GM21737 (cell line): ENCODE measurements at regions not wholly inside any gene's neighbourhood (a gene's known extent, or its start where the extent isn't known, plus 50 kb on each side); places are given as distances from the start of the nearest gene placed in this dataset.

Experiments
- ATAC-seq: cut with Tn5 transposase; IDR thresholded peaks from one replicate; pipeline ENCODE4 v1.9.1; 2021; ENCODE audit warnings: mild to moderate bottlenecking, moderate library complexity; ENCODE audit not compliant: unreplicated experiment

DNA sequence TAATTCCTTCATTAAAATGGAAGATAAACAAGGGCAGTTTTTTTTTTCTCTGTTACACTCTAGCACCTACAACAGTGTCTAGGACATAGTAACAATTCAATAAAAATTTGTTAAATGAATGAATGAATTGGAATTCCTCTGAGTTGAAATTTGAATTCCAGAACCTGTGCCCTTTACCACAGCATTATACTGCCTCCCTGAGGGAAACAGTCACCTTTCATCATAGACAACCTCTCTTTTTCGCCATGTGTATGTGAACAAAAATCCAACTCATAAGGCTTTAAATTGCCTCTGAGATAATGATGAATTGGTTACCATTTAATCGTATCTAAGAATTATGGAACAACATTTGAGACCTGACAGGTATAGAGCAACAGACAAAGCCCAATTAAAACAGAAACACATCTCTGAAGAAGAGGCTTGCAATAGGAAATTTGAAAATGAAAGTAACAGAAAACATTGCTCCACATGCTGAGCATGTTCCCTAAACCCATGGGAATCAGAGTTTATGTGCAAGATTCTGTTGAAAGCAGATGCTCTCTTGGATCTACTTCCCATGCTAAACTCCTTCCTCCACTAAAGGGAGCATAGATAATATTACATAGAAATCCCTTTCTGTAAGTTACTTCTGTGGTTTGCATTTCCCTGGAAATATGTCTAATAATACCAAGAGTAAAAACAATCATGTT is 657.8 kb downstream of the GALC start:
- no peak for ATAC-seq

DNA sequence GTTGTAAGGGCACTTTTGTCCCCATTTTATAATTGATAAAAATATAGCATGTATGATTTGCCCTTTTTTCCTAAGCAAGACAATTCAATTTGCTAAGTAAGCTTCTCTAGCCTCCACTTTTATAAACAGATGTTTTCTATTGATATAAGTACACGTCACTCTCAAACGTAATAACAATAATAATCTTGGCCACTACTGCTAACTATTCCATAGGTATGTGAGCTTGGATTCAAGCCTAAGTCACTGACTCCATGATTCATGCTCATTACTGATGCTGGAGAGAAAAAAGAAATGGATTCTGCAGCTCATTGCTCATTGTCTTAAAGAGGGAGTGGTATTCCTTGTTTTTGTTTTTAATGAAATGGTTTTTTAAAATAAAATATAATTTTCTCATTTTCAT is 661.0 kb downstream of the GALC start:
- no peak for ATAC-seq

DNA sequence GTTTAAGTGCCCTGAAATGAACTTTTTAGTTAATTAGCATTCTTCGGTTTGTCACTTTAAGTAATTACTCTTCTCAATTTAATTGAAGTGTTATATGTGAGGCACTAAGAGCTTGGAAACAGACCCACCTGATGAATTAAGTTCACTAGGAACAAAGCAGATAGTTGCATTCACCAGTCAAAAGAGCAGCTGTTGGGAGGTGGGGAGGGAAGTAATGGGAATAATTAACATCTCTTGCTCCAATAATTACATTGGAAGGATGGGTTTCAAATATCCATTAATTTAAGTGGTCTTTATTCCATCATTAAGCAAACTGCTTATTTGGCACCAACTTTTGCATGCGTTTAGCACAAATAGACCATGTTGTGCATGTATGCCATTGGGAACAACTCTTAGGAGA is 667.2 kb downstream of the GALC start:
- no peak for ATAC-seq

GRCh38 chr14:87323191-87323590 is 669.8 kb downstream of the GALC start:
- ATAC-seq: no peak

DNA sequence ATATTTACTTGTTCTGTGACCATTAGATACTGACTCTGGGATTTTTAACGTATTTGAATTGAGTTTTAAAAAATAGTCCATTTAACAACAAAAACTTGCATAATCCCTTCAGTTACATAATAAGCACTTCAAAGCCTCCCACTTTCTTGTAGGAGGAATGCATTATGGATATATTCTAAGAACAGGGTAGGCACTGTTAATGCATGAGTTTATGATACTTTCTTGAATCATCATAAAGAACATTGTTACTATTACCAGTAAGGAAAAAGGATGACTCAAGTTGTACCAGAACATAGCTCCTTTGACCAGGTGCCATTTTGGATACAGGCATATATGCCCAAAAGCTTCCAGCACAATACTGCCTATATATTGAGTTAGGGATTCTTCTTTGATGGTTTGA is 671.4 kb downstream of the GALC start:
- no peak for ATAC-seq

DNA sequence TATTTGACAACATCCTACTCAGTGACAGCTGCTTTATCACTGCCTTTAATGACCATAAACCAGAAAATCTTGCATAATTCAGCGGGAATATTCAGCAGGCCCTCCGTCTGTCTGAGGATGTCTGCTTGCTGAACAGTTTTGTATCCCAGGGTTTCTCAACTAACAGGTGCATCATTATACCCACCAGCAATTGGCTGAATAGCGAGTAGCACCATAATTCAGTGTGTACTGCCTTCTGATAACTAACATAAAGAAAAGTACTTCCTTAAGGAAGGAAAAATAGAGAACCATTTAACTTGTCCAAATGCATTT is 680.1 kb downstream of the GALC start:
- ATAC-seq: no peak

GRCh38 chr14:87312169-87312893 is 680.7 kb downstream of the GALC start:
- ATAC-seq: no peak

DNA sequence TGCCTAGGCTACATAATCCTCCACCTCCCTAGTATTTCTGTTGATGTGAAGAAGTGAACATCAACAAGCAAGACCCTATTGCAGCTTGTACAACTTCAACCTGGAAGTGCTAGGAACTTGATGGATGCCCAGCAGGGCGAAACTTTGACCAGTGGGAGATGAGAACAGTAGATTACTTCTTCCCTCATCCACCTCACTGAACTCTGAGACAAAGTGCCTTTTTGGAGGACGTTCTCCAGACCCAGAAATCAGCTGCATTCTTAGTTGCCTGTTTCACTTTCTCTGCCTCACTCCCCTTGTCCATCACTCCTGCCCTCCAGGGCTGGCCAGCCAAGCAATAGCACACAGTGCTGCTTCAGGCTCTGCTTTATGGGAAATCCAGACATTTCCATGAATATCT is 683.4 kb downstream of the GALC start:
- ATAC-seq: no peak

GRCh38 chr14:87306409-87307168 is 686.4 kb downstream of the GALC start:
- no peak for ATAC-seq

DNA sequence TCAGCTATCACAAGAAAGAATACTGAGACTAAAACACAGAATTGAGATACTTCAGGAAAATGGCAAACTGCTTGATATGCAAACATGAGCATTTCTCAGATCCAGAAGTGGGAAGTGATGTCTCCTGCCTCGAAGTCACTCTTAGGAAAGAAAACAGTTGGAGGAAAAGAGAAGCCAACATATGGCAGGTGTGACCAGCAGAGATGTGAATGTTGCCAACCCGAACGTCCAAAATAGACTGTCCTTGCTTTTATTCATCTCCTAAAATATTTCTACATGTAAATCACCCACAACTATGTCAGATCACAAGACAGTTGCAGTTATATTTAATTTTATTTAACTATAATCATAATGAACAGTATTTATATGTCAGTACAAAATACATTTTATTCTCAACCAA is 687.6 kb downstream of the GALC start:
- ATAC-seq: no peak

DNA sequence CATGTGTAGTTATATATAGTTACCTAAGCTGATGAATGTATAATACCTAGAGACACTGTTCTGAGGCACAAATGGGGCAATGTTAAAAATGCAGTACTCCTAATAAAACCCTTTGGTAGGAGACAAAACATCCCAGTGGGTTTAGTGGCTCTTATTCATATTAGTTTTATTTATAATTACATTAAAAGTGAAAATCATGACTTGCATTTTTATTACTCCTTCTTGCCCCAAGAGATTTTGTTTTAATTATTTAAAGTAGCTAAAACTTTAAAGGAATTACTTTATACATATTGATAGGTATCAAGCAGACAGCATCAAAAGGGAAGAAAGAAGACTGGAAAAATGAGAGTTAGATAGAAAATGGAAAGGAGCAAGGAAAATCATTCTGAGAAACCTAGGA is 688.6 kb downstream of the GALC start:
- no peak for ATAC-seq

GRCh38 chr14:87286826-87287225 is 706.2 kb downstream of the GALC start:
- no peak for ATAC-seq

DNA sequence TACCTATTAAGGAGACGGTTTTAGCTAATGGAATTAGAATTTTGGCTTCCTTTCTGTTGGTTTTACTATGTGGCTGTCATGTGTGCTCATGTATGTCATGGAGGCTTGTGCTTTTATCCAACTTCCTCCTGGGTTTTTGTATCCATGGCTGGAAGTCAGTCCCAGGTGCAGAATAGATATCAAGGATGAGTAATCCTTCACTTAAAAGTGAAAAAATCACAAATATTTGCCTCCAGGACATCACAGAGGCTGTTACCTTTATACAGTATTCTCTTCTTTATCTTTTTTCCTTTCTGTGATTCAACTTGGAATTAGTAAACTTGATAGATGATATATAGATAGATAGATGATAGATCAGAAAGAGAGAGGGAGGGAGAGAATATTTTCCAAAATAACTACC is 706.8 kb downstream of the GALC start:
- ATAC-seq: no peak

DNA sequence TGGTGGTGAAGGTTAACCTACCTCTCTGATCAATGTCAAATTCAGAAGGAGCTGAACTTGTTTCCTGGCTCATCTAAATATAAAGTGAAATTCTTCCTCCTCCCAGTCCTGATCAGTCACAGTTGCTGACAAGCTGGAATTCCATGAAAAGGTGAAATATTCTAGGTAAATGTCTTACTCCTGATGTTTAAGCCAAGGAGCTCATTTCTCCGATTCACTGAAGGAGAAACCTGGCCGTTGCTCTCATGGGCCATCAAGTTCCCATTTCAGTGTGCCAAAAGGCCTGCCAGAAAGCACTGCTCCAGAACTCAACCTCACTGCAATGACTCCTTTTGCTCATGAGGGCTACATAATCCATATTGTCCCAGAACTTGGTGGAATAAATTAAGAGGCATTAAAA is 707.5 kb downstream of the GALC start:
- ATAC-seq: no peak

GRCh38 chr14:87283547-87283946 is 709.4 kb downstream of the GALC start:
- no peak for ATAC-seq

DNA sequence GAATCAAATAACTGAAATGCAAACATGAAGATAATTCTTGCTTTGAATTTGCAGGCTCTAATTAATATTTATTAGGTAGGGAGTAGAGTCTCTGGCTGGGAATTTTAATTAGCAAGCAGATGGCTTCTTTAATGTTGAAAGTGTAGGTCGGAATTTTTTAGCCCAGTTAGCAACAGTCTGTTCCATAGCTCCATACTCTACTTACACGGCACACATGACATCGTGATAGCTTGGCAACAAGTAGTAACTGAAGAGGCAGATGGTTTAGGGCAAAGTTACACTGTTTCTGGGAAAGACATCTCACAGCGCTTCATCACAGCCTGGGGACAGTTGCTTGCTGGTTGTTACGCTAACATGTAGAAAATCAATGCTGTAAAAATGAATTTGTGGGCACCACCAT is 710.7 kb downstream of the GALC start:
- no peak for ATAC-seq

GRCh38 chr14:87278415-87278814 is 714.6 kb downstream of the GALC start:
- ATAC-seq: no peak

DNA sequence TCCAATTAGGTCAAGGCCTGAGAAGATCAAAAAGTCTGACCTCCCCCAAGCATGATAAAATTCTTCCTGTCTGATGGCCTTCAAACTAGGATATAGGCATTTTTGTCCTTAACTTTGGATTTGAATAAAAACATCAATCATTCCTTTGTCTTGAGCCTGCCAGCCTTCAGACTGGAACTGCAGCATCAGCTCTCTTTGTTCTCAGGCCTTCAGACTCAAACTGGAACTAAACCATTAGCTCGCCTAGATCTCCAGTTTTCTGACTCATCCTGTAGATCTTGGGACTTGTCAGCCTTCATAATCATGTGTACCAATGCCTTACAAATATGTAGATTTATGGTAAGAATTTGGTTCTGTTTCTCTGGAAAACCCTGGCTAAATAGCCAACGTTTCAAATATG is 721.7 kb downstream of the GALC start:
- no peak for ATAC-seq

DNA sequence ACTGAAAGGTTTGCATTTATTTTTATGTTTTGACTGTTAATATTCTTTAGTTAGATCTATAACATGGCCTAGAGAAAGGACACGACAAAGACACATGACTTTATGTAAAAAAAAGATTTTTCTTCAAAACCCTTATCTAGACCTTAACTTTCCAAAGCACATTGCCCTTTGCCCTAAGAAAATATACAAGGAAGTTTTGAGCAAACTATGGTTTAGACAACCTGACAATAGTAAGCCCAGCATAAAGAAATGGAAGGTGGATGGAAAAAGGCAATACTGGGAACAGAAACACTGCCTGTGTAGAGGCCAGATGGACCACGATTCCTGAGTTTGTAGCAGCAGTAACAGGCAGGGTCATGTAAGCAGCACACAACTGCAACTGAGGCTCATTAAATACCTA is 724.0 kb downstream of the GALC start:
- ATAC-seq: no peak

- ATAC-seq: no peak
Measured at GRCh38 chr14:87264796-87265195, 728.2 kb downstream of the GALC start.

DNA sequence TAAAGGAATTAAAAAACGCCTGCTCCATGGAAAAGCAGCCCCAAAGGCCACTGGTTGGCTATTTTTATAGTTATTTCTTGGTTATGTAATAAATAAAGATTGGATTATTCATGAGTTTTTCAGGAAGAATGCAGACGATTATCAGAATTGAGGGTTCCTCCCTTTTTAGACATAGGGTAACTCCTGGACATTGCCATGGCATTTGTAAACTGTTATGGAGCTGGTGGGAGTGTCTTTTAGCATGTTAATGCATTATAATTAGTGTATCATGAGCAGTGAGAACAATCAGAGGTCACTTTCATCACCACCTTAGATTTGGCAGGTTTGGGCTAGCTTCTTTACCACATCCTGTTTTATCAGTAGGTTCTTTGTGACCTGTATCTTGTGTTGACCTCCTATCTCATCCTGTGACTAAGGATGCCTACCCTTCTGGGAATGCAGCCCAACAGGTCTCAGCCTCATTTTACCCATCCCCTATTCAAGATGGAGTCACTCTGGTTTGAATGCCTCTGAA is 728.7 kb downstream of the GALC start:
- ATAC-seq: no peak

- ATAC-seq: no peak
Measured at GRCh38 chr14:87261621-87262020, 731.4 kb downstream of the GALC start.
